HCT116 (cell line): ENCODE measurements at regions not wholly inside any gene's neighbourhood (a gene's known extent, or its start where the extent isn't known, plus 50 kb on each side); places are given as distances from the start of the nearest gene placed in this dataset.

Experiments
- ATAC-seq: fragments of 200-7000 bp; cut with Tn5 transposase; 2 replicates; pipeline ENCODE4 v1.9.1; 2020; ENCODE audit warnings: mild to moderate bottlenecking, moderate library complexity
- BruUV-seq: library from RNA; stranded (reverse); fragments of 400-500 nt; replicated peaks from 2 replicates; lab custom pipeline; 2021; lab: Mats Ljungman, UMichigan
- CTCF ChIA-PET: fragments of 300-600 bp; sonication (Branson Sonifier 250); formaldehyde crosslinking; loops from one replicate; lab custom pipeline; 2021; ENCODE audit warnings: antibody characterized with exemption; lab: Charles Lee
- POLR2A ChIA-PET: fragments of 300-600, 350-600 bp; sonication (Branson Sonifier 250); formaldehyde crosslinking; loops from one replicate; lab custom pipeline; 2021; ENCODE audit warnings: antibody characterized with exemption; lab: Charles Lee
- RAD21 ChIA-PET, 2 experiments: fragments of 300-600 bp; sonication (Branson Sonifier 250); formaldehyde crosslinking; loops; one replicate each; lab custom pipeline; 2023; ENCODE audit warnings: low total read pairs in 2 of 2; ENCODE audit not compliant: uncharacterized antibody in 2 of 2, unreplicated experiment in 2 of 2, low non-redundant PET in 1 of 2; lab: Charles Lee
- DNase-seq: peaks from one replicate; pipeline ENCODE4 v3.0.0-alpha.2; 2010; ENCODE audit warnings: low read depth, low spot score
- H2AFZ ChIP-seq: fragments of 200-600 bp; shearing (Covaris generic), sonication (generic); 2 replicates; pipeline ENCODE4 v1.6.1; 2017; ENCODE audit warnings: low read depth, mixed run types, mixed read lengths, antibody characterized with exemption, low read length; ENCODE audit not compliant: poor library complexity, severe bottlenecking
- H3K27ac ChIP-seq: 2 replicates; pipeline ENCODE4 v1.5.1; 2012; ENCODE audit warnings: low read depth, low read length
- H3K27me3 ChIP-seq: fragments of 200-600 bp; sonication (generic); 2 replicates; pipeline ENCODE4 v1.6.1; 2016; ENCODE audit warnings: mixed run types, low read length, mixed read lengths; ENCODE audit not compliant: insufficient read depth
- H3K36me3 ChIP-seq, 2 experiments: fragments of 200-500 bp in 1 of 2; fragments of 200-600 bp in 1 of 2; sonication (Bioruptor generic) in 1 of 2; sonication (generic) in 1 of 2; 2 replicates each; pipeline versions ENCODE4 v1.5.1 to v1.6.1; 2014 to 2016; ENCODE audit warnings: low read length in 2 of 2, inconsistent platforms in 1 of 2, mixed read lengths in 1 of 2, mixed run types in 1 of 2; ENCODE audit not compliant: insufficient read depth in 2 of 2, control insufficient read depth in 1 of 2
- H3K4me1 ChIP-seq, 2 experiments: fragments of 200-600 bp in 1 of 2; sonication (generic) in 1 of 2; 2 replicates each; pipeline versions ENCODE4 v1.5.1 to v1.6.1; 2012 to 2017; ENCODE audit warnings: low read length in 2 of 2, inconsistent platforms in 1 of 2, mild to moderate bottlenecking in 1 of 2, mixed read lengths in 1 of 2, mixed run types in 1 of 2, moderate library complexity in 1 of 2; ENCODE audit not compliant: insufficient read depth in 2 of 2, control insufficient read depth in 1 of 2
- H3K4me2 ChIP-seq: fragments of 200-600 bp; sonication (generic); 2 replicates; pipeline ENCODE4 v1.6.1; 2017; ENCODE audit warnings: mixed run types, low read length, mixed read lengths
- H3K4me3 ChIP-seq, 2 experiments: fragments of 200-600 bp in 1 of 2; sonication (generic) in 1 of 2; replicated peaks in 1 of 2; 2 replicates each; pipeline ENCODE4 v1.5.1; 2011 to 2016; ENCODE audit warnings: low read length in 2 of 2, control low read depth in 1 of 2, low read depth in 1 of 2, mild to moderate bottlenecking in 1 of 2, mixed read lengths in 1 of 2, mixed run types in 1 of 2
- H3K79me2 ChIP-seq: fragments of 200-600 bp; sonication (generic); 2 replicates; pipeline ENCODE4 v1.6.1; 2017; ENCODE audit warnings: mild to moderate bottlenecking, mixed run types, low read length, moderate library complexity, mixed read lengths; ENCODE audit not compliant: insufficient read depth
- H3K9ac ChIP-seq: fragments of 200-600 bp; sonication (generic); 2 replicates; pipeline ENCODE4 v1.6.1; 2016; ENCODE audit warnings: low read length, mixed read lengths
- H3K9me2 ChIP-seq: fragments of 200-600 bp; sonication (generic), shearing (Covaris generic); 2 replicates; pipeline ENCODE4 v1.6.1; 2017; ENCODE audit warnings: mixed run types, mild to moderate bottlenecking, moderate library complexity; ENCODE audit not compliant: insufficient read depth
- H3K9me3 ChIP-seq, 2 experiments: fragments of 200-500 bp in 1 of 2; fragments of 200-600 bp in 1 of 2; sonication (Bioruptor generic) in 1 of 2; sonication (generic) in 1 of 2; 2 replicates each; pipeline ENCODE4 v1.6.1; 2014 to 2017; ENCODE audit warnings: low read length in 2 of 2, mixed read lengths in 2 of 2, inconsistent platforms in 1 of 2, low read depth in 1 of 2, mild to moderate bottlenecking in 1 of 2, mixed run types in 1 of 2, moderate library complexity in 1 of 2; ENCODE audit not compliant: control insufficient read depth in 1 of 2, insufficient read depth in 1 of 2
- H4K20me1 ChIP-seq: fragments of 200-600 bp; sonication (generic), shearing (Covaris generic); 2 replicates; pipeline ENCODE4 v1.6.1; 2017; ENCODE audit warnings: mixed run types, mild to moderate bottlenecking, moderate library complexity; ENCODE audit not compliant: insufficient read depth
- CEBPB ChIP-seq: IDR thresholded peaks from 2 replicates; pipeline ENCODE4 v1.6.1; 2012; ENCODE audit warnings: low read depth
- JUND ChIP-seq: IDR thresholded peaks from 2 replicates; pipeline ENCODE4 v1.6.1; 2012
- POLR2A ChIP-seq: IDR thresholded peaks from 2 replicates; pipeline ENCODE4 v1.7.0; 2011; ENCODE audit warnings: borderline replicate concordance; ENCODE audit not compliant: insufficient read depth, insufficient read length; ENCODE audit errors: extremely low read depth
- RAD21 ChIP-seq: IDR thresholded peaks from 2 replicates; pipeline ENCODE4 v1.6.1; 2012; ENCODE audit warnings: low read depth, mild to moderate bottlenecking
- SIN3A ChIP-seq: IDR thresholded peaks from 2 replicates; pipeline ENCODE4 v1.6.1; 2012; ENCODE audit warnings: low read depth
- ZFX ChIP-seq: fragments of 450-650 bp; IDR thresholded peaks from 2 replicates; pipeline ENCODE4 v1.6.1; 2017
- ZNF274 ChIP-seq: fragments of 200-500 bp; sonication (Bioruptor generic); IDR thresholded peaks from 2 replicates; pipeline ENCODE4 v1.6.1; 2014; ENCODE audit warnings: mild to moderate bottlenecking, low read depth, low read length, inconsistent platforms
- intact Hi-C: fragments of 100-400 bp; cut with micrococcal nuclease; formaldehyde crosslinking; loops from 2 replicates; pipeline ENCODE4 v1.10.0; 2022
- TF ChIP-seq, protein P1 (sequence below), 3 experiments: fragments of 200-600 bp in 1 of 3; sonication (generic) in 1 of 3; IDR thresholded peaks in 2 of 3; conservative IDR thresholded peaks in 1 of 3; 2 replicates each; pipeline ENCODE4 v1.5.1; 2012 to 2017; ENCODE audit warnings: low read depth in 2 of 3, low read length in 2 of 3, antibody characterized with exemption in 1 of 3, borderline replicate concordance in 1 of 3, control low read depth in 1 of 3, mild to moderate bottlenecking in 1 of 3, mixed read lengths in 1 of 3, mixed run types in 1 of 3, moderate library complexity in 1 of 3; ENCODE audit not compliant: insufficient read depth in 1 of 3
- TF ChIP-seq, protein P2 (sequence below): IDR thresholded peaks from 2 replicates; pipeline ENCODE4 v1.6.1; 2012; ENCODE audit warnings: low read depth

DNA sequence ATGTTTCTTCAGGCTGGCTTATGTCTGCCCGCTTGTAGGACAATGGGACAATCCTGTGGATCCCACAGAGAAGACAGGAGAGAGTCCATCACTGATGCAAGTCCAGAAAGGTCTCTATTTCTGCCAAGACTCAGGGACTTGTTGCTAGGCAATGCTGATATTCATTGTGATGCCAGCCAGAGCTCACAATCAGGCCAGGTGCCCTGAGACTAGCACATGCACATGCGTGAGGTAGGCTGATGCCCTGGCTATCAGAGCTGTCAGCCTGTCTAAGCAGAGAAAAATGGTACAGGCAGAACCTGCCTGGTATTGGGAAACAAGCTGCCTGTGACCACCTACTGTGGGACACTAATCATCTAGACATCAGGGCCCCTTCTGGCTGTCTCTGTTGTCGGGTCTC is 638.7 kb upstream of the TSPY4 start:
- no peaks in the 10 kb centered on the region for H3K27me3 ChIP-seq
- H3K4me2 ChIP-seq, result no peak overlapping the region
- no peaks in the 10 kb centered on the region for H3K9me3 ChIP-seq
- ChIA-PET POLR2A (no interaction called here), RAD21 (no interaction called here), CTCF (no interaction called here)
- no peaks in the 10 kb centered on the region for H3K79me2 ChIP-seq
- DNase-seq, result no peak
- H3K4me3 ChIP-seq, result no peak overlapping the region
- H3K27ac ChIP-seq, result no peak overlapping the region
- no TSS peak for BruUV-seq
- H2AFZ ChIP-seq, result no peak overlapping the region
- intact Hi-C loops, result no loop called here
- H3K36me3 ChIP-seq, result no peaks in the 10 kb centered on the region
- H3K9ac ChIP-seq, result no peak overlapping the region
- H3K9me2 ChIP-seq, result no peaks in the 10 kb centered on the region
- TF ChIP-seq JUND (no peak), RAD21 (no peak), SIN3A (no peak), ZNF274 (no peak), CEBPB (no peak), POLR2A (no peak), ZFX (no peak)
- TF ChIP-seq, protein P1, sequence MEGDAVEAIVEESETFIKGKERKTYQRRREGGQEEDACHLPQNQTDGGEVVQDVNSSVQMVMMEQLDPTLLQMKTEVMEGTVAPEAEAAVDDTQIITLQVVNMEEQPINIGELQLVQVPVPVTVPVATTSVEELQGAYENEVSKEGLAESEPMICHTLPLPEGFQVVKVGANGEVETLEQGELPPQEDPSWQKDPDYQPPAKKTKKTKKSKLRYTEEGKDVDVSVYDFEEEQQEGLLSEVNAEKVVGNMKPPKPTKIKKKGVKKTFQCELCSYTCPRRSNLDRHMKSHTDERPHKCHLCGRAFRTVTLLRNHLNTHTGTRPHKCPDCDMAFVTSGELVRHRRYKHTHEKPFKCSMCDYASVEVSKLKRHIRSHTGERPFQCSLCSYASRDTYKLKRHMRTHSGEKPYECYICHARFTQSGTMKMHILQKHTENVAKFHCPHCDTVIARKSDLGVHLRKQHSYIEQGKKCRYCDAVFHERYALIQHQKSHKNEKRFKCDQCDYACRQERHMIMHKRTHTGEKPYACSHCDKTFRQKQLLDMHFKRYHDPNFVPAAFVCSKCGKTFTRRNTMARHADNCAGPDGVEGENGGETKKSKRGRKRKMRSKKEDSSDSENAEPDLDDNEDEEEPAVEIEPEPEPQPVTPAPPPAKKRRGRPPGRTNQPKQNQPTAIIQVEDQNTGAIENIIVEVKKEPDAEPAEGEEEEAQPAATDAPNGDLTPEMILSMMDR (IDR thresholded peaks at IDR 0.05 in 2 of 3, conservative IDR thresholded peaks at IDR 0.05 in 1 of 3; ENCODE audit: borderline replicate concordance in 1 of 3, insufficient read depth in 1 of 3, low read depth in 2 of 3, low read length in 2 of 3), result no peak
- TF ChIP-seq, protein P2, sequence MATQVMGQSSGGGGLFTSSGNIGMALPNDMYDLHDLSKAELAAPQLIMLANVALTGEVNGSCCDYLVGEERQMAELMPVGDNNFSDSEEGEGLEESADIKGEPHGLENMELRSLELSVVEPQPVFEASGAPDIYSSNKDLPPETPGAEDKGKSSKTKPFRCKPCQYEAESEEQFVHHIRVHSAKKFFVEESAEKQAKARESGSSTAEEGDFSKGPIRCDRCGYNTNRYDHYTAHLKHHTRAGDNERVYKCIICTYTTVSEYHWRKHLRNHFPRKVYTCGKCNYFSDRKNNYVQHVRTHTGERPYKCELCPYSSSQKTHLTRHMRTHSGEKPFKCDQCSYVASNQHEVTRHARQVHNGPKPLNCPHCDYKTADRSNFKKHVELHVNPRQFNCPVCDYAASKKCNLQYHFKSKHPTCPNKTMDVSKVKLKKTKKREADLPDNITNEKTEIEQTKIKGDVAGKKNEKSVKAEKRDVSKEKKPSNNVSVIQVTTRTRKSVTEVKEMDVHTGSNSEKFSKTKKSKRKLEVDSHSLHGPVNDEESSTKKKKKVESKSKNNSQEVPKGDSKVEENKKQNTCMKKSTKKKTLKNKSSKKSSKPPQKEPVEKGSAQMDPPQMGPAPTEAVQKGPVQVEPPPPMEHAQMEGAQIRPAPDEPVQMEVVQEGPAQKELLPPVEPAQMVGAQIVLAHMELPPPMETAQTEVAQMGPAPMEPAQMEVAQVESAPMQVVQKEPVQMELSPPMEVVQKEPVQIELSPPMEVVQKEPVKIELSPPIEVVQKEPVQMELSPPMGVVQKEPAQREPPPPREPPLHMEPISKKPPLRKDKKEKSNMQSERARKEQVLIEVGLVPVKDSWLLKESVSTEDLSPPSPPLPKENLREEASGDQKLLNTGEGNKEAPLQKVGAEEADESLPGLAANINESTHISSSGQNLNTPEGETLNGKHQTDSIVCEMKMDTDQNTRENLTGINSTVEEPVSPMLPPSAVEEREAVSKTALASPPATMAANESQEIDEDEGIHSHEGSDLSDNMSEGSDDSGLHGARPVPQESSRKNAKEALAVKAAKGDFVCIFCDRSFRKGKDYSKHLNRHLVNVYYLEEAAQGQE, result no peak
- no peaks in the 10 kb centered on the region for H4K20me1 ChIP-seq
- no peaks in the 10 kb centered on the region for H3K4me1 ChIP-seq
- no peak for ATAC-seq
